RWPE2 (cell line): ENCODE measurements at regions not wholly inside any gene's neighbourhood (a gene's known extent, or its start where the extent isn't known, plus 50 kb on each side); places are given as distances from the start of the nearest gene placed in this dataset.
"Not testable (repeated sequence)": the region's sequence is repeated elsewhere in the genome, so short reads cannot be mapped to it uniquely, and the experiment has no call there.

Source experiments
- ATAC-seq: fragments of 200-7000 bp; cut with Tn5 transposase; 3 replicates; pipeline ENCODE4 v1.9.1; 2021; ENCODE audit warnings: low read depth
- DNase-seq: peaks from one replicate; pipeline ENCODE4 v3.0.0-alpha.2; 2020; ENCODE audit warnings: low spot score
- H3K27ac ChIP-seq: fragments of 450-650 bp; 2 replicates; pipeline ENCODE4 v1.5.1; 2017; ENCODE audit warnings: mild to moderate bottlenecking; ENCODE audit not compliant: poor library complexity, severe bottlenecking
- H3K27me3 ChIP-seq: fragments of 250-450 bp; sonication (Bioruptor Pico); 2 replicates; pipeline ENCODE4 v1.5.1; 2021; ENCODE audit warnings: mild to moderate bottlenecking, moderate library complexity; ENCODE audit not compliant: insufficient read depth, poor library complexity, severe bottlenecking
- H3K36me3 ChIP-seq: fragments of 250-450 bp; sonication (Bioruptor Pico); 2 replicates; pipeline ENCODE4 v1.5.1; 2020; ENCODE audit warnings: low read depth, mild to moderate bottlenecking, moderate library complexity
- H3K4me1 ChIP-seq: fragments of 250-450 bp; sonication (Bioruptor Pico); 2 replicates; pipeline ENCODE4 v1.5.1; 2021; ENCODE audit warnings: mild to moderate bottlenecking, moderate library complexity; ENCODE audit not compliant: insufficient read depth, poor library complexity, severe bottlenecking
- H3K4me3 ChIP-seq: fragments of 250-450 bp; sonication (Bioruptor Pico); 2 replicates; pipeline ENCODE4 v1.5.1; 2021; ENCODE audit warnings: mild to moderate bottlenecking, moderate library complexity; ENCODE audit not compliant: severe bottlenecking
- H3K9me3 ChIP-seq: fragments of 250-450 bp; sonication (Bioruptor Pico); 2 replicates; pipeline ENCODE4 v1.5.1; 2021; ENCODE audit warnings: mild to moderate bottlenecking, moderate library complexity; ENCODE audit not compliant: severe bottlenecking
- TF ChIP-seq, protein P1 (sequence below): fragments of 450-650 bp; IDR thresholded peaks from one replicate; pipeline ENCODE4 v1.5.1; 2017; ENCODE audit warnings: mild to moderate bottlenecking, moderate library complexity; ENCODE audit not compliant: poor library complexity, severe bottlenecking

DNA sequence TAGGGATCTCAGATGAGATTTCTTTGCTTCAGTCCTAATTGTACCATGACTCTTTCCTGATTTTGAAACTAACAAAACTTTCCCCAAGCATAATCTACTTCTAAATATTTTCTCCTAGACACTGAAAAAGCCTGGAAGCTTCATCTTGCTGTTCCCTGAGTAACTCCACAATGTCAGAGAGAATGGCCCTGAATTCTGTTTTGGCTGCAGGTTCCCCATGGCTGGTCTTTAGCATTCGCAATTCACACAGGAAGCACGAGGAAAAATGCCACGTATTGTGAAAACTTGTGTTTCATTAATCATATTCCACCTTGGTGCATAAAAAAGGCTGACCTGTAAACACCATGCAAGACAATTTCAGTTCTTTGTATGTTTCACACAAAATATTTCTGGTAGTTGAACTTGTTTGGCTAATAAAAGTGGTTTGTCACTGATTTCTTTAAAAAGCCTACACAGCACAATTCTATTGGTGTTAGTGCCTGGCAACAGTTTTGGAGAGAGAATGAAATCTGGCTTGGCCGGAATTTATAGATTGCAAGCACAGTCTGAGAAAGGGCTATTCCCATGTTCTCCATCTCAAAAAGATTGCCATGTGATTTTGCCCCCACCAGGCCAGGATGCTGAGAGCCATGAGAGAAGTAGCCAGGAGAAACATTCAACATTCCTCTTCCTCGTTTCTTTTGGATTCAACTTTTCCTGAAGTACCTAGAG lies 367.1 kb downstream of the NDFIP2 start:
- Histone ChIP-seq H3K9me3 (no peaks in the 10 kb centered on the region), H3K4me1 (no peaks in the 10 kb centered on the region), H3K36me3 (no peaks in the 10 kb centered on the region), H3K27me3 (no peaks in the 10 kb centered on the region), H3K4me3 (no peak overlapping the region), H3K27ac (no peak overlapping the region)
- TF ChIP-seq, protein P1, sequence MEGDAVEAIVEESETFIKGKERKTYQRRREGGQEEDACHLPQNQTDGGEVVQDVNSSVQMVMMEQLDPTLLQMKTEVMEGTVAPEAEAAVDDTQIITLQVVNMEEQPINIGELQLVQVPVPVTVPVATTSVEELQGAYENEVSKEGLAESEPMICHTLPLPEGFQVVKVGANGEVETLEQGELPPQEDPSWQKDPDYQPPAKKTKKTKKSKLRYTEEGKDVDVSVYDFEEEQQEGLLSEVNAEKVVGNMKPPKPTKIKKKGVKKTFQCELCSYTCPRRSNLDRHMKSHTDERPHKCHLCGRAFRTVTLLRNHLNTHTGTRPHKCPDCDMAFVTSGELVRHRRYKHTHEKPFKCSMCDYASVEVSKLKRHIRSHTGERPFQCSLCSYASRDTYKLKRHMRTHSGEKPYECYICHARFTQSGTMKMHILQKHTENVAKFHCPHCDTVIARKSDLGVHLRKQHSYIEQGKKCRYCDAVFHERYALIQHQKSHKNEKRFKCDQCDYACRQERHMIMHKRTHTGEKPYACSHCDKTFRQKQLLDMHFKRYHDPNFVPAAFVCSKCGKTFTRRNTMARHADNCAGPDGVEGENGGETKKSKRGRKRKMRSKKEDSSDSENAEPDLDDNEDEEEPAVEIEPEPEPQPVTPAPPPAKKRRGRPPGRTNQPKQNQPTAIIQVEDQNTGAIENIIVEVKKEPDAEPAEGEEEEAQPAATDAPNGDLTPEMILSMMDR, result no peak
- ATAC-seq (no peak), DNase-seq (no peak)

DNA sequence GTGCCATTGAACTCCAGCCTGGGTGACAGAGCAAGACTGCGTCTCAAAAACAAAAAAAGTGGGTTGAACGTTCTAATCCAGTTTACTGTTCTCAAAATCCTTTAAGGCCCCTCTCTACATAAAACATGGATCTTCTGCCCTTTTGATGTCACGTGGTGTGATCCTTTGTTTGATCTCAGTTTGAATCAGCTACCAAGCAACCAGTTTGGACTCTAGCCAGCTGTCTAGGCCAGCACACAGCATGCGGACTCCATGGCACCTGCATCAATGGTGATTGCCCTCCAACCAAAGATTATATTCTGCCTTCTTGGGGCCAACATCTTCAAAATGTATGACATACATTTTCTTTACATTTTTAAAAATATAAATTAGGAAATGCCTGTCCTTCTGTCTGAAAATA lies 365.4 kb downstream of the NDFIP2 start:
- no peak for DNase-seq
- no peaks in the 10 kb centered on the region for H3K27me3 ChIP-seq
- H3K27ac ChIP-seq, result no peak overlapping the region
- H3K4me3 ChIP-seq, result no peak overlapping the region
- no peaks in the 10 kb centered on the region for H3K9me3 ChIP-seq
- ATAC-seq, result no peak
- H3K36me3 ChIP-seq, result no peaks in the 10 kb centered on the region
- TF ChIP-seq, protein P1, result no peak
- no peaks in the 10 kb centered on the region for H3K4me1 ChIP-seq

DNA sequence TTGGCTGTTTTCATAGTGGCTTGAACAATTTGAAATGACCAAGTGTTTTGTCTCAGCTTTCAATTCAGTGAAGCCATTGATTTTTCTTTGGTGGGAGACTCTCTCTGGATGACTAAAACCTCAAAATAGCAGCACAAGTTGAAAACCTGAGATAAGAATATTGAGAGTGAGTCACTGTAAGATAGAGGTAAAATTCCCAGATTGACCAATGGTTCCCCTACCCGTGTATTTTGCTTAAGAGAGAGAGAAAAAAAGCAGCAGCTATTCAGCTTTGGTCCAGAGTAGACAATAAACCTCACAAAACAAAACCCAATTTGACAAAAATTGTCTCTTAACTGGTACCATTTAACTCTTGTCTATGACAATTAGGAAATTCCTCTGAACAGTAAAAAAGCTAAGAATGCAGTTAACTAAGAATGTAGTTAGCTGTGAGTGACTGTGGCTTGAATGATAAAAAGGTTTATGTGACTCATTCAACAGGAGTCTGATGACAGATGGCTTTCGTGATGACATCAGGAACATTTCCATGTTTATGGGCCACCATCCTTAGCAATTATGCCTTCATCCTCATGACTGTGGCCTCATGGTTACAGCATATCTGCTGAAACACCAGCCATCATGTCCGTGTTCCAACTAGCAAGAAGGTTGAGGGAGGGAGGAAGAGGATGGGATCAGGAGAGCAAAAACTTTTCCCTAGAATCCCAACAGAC lies 356.9 kb downstream of the NDFIP2 start:
- ATAC-seq (no peak), DNase-seq (no peak)
- TF ChIP-seq, protein P1, result no peak
- Histone ChIP-seq H3K4me3 (no peak overlapping the region), H3K4me1 (no peaks in the 10 kb centered on the region), H3K27me3 (no peaks in the 10 kb centered on the region), H3K9me3 (no peaks in the 10 kb centered on the region), H3K36me3 (no peaks in the 10 kb centered on the region), H3K27ac (no peak overlapping the region)

DNA sequence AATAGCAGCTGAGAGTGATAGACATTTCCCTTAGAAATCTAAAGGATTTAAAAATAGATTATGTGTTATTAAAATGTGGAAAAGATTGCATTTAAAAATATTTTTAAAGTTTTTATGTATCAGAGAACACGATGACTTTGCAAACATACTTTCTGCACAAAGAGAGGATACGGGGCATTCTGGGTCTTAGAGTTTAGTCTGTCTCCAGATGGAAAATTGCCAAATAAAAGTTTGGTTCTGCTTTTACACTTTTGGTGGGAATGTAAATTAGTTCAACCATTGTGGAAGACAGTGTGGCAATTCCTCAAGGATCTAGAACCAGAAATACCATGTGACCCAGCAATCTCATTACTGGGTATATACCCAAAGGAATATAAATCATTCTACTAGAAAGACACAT lies 355.2 kb downstream of the NDFIP2 start:
- not testable (repeated sequence) for DNase-seq, H3K4me3 ChIP-seq, H3K27ac ChIP-seq, H3K36me3 ChIP-seq, ATAC-seq, H3K27me3 ChIP-seq, H3K4me1 ChIP-seq, H3K9me3 ChIP-seq

DNA sequence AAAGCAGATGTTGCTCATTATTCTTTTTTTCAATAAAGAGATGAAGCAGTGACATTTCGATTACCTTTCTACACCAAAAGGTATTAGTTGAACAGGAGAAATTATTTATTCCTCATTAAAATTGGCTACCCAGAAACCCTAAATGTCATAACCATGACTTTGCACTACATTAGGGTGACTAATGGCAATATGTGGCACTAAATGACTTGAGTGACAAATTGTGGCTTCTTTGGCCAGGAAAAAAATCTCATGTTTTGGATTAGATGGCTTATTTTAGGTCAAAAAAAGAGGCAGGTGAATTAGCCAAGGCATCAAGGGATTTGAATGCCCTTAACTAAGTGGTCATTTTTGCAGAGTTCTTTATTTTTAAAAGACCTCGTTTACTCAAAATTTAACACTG lies 353.9 kb downstream of the NDFIP2 start:
- H3K4me3 ChIP-seq, result no peak overlapping the region
- ATAC-seq (no peak), DNase-seq (no peak)
- H3K27ac ChIP-seq, result no peak overlapping the region
- H3K36me3 ChIP-seq, result no peaks in the 10 kb centered on the region
- no peaks in the 10 kb centered on the region for H3K9me3 ChIP-seq
- no peaks in the 10 kb centered on the region for H3K4me1 ChIP-seq
- no peaks in the 10 kb centered on the region for H3K27me3 ChIP-seq
- TF ChIP-seq, protein P1, result no peak
